ENCODE measurements at regions not wholly inside any gene's neighbourhood (a gene's known extent, or its start where the extent isn't known, plus 50 kb on each side); places are given as distances from the start of the nearest gene placed in this dataset.

DNA sequence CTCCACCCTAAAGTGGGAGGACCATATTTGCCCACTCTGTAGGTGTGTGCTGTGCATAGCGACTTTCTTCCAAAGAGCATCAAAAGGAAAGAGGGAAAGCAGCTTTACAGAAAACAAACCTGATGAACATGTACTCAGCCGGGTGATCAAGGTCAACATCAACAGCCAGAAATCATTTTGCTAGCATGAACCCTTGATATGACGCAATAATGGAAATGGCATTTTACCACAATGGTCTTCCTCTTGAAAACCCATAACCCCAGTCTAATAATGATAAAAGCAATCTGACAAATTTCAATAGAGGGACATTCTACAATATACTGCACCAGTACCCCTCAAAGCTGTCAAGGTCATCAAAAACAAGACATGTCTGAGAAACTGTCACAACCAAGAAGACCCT, 350.2 kb downstream of the FBXO15 start:
- no peaks in the 10 kb centered on the region for H3K4me1 ChIP-seq (ENCODE audit: control insufficient read depth in 2 of 2, insufficient read depth in 2 of 2, low read length in 1 of 2)
- no peak overlapping the region for H3K27ac ChIP-seq (ENCODE audit: low read depth in 2 of 2, low read length in 1 of 2)
- H3K36me3 ChIP-seq (ENCODE audit: control insufficient read depth in 2 of 2, insufficient read depth in 2 of 2, low read length in 1 of 2), result no peaks in the 10 kb centered on the region
- WGBS, 2 donors, result 78 to 87% methylated on average over 3 of the region's 3 CpGs
- no peak overlapping the region for H3K4me3 ChIP-seq (ENCODE audit: low read depth in 1 of 2, low read length in 2 of 2)
- no peaks in the 10 kb centered on the region for H3K9me3 ChIP-seq (ENCODE audit: control insufficient read depth in 2 of 2, insufficient read depth in 1 of 2, low read depth in 1 of 2, low read length in 1 of 2)
- no peaks in the 10 kb centered on the region for H3K27me3 ChIP-seq (ENCODE audit: control insufficient read depth in 1 of 2, insufficient read depth in 2 of 2, low read length in 2 of 2)

GRCh38 chr18:73793386-73793785, 354.2 kb downstream of the FBXO15 start:
- Histone ChIP-seq H3K27ac (ENCODE audit: low read depth in 2 of 2, low read length in 1 of 2) (no peak overlapping the region), H3K36me3 (ENCODE audit: control insufficient read depth in 2 of 2, insufficient read depth in 2 of 2, low read length in 1 of 2) (no peaks in the 10 kb centered on the region), H3K4me1 (ENCODE audit: control insufficient read depth in 2 of 2, insufficient read depth in 2 of 2, low read length in 1 of 2) (no peaks in the 10 kb centered on the region), H3K9me3 (ENCODE audit: control insufficient read depth in 2 of 2, insufficient read depth in 1 of 2, low read depth in 1 of 2, low read length in 1 of 2) (no peaks in the 10 kb centered on the region), H3K4me3 (ENCODE audit: low read depth in 1 of 2, low read length in 2 of 2) (no peak overlapping the region), H3K27me3 (ENCODE audit: control insufficient read depth in 1 of 2, insufficient read depth in 2 of 2, low read length in 2 of 2) (no peaks in the 10 kb centered on the region)
- WGBS, 2 donors, result 35 to 36% methylated on average over 3 of the region's 3 CpGs

DNA sequence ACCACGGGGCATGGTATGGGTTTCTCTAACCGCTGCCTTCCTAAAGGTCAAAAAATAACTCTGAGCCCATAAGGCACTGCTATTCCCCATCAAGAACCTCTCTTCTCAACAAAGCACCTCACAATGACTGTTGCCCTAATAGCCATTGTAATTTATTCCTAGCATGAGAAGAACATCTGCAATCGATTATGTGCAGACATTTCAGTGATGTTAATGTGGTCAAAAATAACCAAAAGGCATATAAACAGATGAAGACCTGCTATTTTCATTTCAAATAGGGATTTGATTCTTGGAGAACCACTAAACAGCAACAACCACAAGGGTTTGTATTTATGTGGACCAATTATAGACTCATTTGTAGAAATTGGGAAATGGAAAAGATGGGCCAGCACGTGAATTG, 356.6 kb downstream of the FBXO15 start:
- H3K9me3 ChIP-seq (ENCODE audit: control insufficient read depth in 2 of 2, insufficient read depth in 1 of 2, low read depth in 1 of 2, low read length in 1 of 2), result no peaks in the 10 kb centered on the region
- no peaks in the 10 kb centered on the region for H3K4me1 ChIP-seq (ENCODE audit: control insufficient read depth in 2 of 2, insufficient read depth in 2 of 2, low read length in 1 of 2)
- no peak overlapping the region for H3K4me3 ChIP-seq (ENCODE audit: low read depth in 1 of 2, low read length in 2 of 2)
- WGBS, 2 donors, result 56 to 61% methylated on average over 4 of the region's 4 CpGs
- no peaks in the 10 kb centered on the region for H3K36me3 ChIP-seq (ENCODE audit: control insufficient read depth in 2 of 2, insufficient read depth in 2 of 2, low read length in 1 of 2)
- H3K27me3 ChIP-seq (ENCODE audit: control insufficient read depth in 1 of 2, insufficient read depth in 2 of 2, low read length in 2 of 2), result no peaks in the 10 kb centered on the region
- H3K27ac ChIP-seq (ENCODE audit: low read depth in 2 of 2, low read length in 1 of 2), result no peak overlapping the region

DNA sequence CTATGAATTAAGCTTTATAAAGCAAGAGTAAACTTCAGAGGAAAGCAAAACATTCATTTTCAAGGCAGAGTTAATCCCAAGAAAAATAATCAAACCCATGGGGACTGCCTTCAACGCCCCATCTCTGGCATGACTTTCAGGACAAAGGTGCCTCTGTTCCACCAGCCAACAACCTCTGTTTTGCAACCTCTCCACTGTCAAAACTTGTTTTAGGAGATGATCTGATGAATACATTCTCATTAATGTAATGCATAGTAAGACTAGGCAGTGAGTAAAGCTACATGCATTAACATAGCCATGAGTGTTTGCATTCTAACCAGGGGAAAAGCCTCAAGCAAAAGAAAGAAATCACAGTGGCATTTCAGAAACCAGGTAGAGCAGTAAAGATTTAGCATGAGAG, 357.0 kb downstream of the FBXO15 start:
- Histone ChIP-seq H3K4me1 (ENCODE audit: control insufficient read depth in 2 of 2, insufficient read depth in 2 of 2, low read length in 1 of 2) (no peaks in the 10 kb centered on the region), H3K27ac (ENCODE audit: low read depth in 2 of 2, low read length in 1 of 2) (no peak overlapping the region), H3K4me3 (ENCODE audit: low read depth in 1 of 2, low read length in 2 of 2) (no peak overlapping the region), H3K27me3 (ENCODE audit: control insufficient read depth in 1 of 2, insufficient read depth in 2 of 2, low read length in 2 of 2) (no peaks in the 10 kb centered on the region), H3K36me3 (ENCODE audit: control insufficient read depth in 2 of 2, insufficient read depth in 2 of 2, low read length in 1 of 2) (no peaks in the 10 kb centered on the region), H3K9me3 (ENCODE audit: control insufficient read depth in 2 of 2, insufficient read depth in 1 of 2, low read depth in 1 of 2, low read length in 1 of 2) (no peaks in the 10 kb centered on the region)
- WGBS, 2 donors, result 23 to 34% methylated on average over 1 of the region's 1 CpG

GRCh38 chr18:73787316-73787715, 360.3 kb downstream of the FBXO15 start:
- Histone ChIP-seq H3K4me3 (ENCODE audit: low read depth in 1 of 2, low read length in 2 of 2) (no peak overlapping the region), H3K9me3 (ENCODE audit: control insufficient read depth in 2 of 2, insufficient read depth in 1 of 2, low read depth in 1 of 2, low read length in 1 of 2) (no peaks in the 10 kb centered on the region), H3K27me3 (ENCODE audit: control insufficient read depth in 1 of 2, insufficient read depth in 2 of 2, low read length in 2 of 2) (no peaks in the 10 kb centered on the region), H3K27ac (ENCODE audit: low read depth in 2 of 2, low read length in 1 of 2) (no peak overlapping the region), H3K36me3 (ENCODE audit: control insufficient read depth in 2 of 2, insufficient read depth in 2 of 2, low read length in 1 of 2) (no peaks in the 10 kb centered on the region), H3K4me1 (ENCODE audit: control insufficient read depth in 2 of 2, insufficient read depth in 2 of 2, low read length in 1 of 2) (no peaks in the 10 kb centered on the region)
- 90 to 92% methylated on average over 5 of the region's 5 CpGs for WGBS, 2 donors

DNA sequence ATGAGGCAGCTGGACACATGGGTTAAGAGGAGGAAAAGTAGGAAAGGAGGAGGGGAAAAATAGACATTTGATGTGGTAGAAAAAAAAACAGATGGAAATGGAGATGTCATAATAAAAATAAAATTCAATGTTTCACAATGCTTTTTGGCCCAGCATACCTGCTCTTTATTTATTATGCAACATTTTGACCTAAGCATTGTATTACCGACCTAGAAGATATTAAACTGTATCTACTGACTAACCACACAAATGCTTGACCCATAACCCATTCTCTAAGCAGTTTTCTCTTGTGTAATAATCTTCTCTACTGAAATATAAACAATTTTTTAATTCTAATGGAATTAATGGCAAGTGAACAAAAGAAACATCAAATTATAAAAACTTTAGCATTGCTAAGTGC, 362.3 kb downstream of the FBXO15 start:
- Histone ChIP-seq H3K27ac (ENCODE audit: low read depth in 2 of 2, low read length in 1 of 2) (no peak overlapping the region), H3K9me3 (ENCODE audit: control insufficient read depth in 2 of 2, insufficient read depth in 1 of 2, low read depth in 1 of 2, low read length in 1 of 2) (no peaks in the 10 kb centered on the region), H3K4me3 (ENCODE audit: low read depth in 1 of 2, low read length in 2 of 2) (no peak overlapping the region), H3K27me3 (ENCODE audit: control insufficient read depth in 1 of 2, insufficient read depth in 2 of 2, low read length in 2 of 2) (no peaks in the 10 kb centered on the region), H3K4me1 (ENCODE audit: control insufficient read depth in 2 of 2, insufficient read depth in 2 of 2, low read length in 1 of 2) (no peaks in the 10 kb centered on the region), H3K36me3 (ENCODE audit: control insufficient read depth in 2 of 2, insufficient read depth in 2 of 2, low read length in 1 of 2) (no peaks in the 10 kb centered on the region)
- 69 to 72% methylated on average over 1 of the region's 1 CpG for WGBS, 2 donors

DNA sequence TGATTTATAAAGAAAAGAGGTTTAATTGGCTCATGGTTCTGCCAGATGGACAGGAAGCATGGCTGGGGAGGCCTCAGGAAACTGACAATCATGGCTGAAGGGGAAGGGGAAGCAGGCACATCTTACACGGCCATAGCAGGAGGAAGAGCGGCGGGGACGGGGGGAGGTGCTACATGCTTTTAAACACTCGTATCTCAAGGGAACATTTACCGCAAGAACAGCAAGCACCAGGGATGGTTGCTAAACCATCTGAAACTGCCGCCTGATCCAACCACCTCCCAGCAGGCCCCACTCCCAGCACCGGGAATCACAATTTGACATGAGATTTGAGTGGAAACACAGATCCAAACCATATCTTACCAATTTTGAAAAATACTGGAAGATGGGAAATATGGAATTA, 362.8 kb downstream of the FBXO15 start:
- no peak overlapping the region for H3K4me3 ChIP-seq (ENCODE audit: low read depth in 1 of 2, low read length in 2 of 2)
- no peaks in the 10 kb centered on the region for H3K36me3 ChIP-seq (ENCODE audit: control insufficient read depth in 2 of 2, insufficient read depth in 2 of 2, low read length in 1 of 2)
- H3K27ac ChIP-seq (ENCODE audit: low read depth in 2 of 2, low read length in 1 of 2), result no peak overlapping the region
- 69 to 72% methylated on average over 8 of the region's 8 CpGs for WGBS, 2 donors
- no peaks in the 10 kb centered on the region for H3K4me1 ChIP-seq (ENCODE audit: control insufficient read depth in 2 of 2, insufficient read depth in 2 of 2, low read length in 1 of 2)
- no peaks in the 10 kb centered on the region for H3K9me3 ChIP-seq (ENCODE audit: control insufficient read depth in 2 of 2, insufficient read depth in 1 of 2, low read depth in 1 of 2, low read length in 1 of 2)
- H3K27me3 ChIP-seq (ENCODE audit: control insufficient read depth in 1 of 2, insufficient read depth in 2 of 2, low read length in 2 of 2), result no peaks in the 10 kb centered on the region

GRCh38 chr18:73782405-73782804, 365.2 kb downstream of the FBXO15 start:
- H3K4me3 ChIP-seq (ENCODE audit: low read depth in 1 of 2, low read length in 2 of 2), result no peak overlapping the region
- no peaks in the 10 kb centered on the region for H3K36me3 ChIP-seq (ENCODE audit: control insufficient read depth in 2 of 2, insufficient read depth in 2 of 2, low read length in 1 of 2)
- WGBS, 2 donors, result 75 to 78% methylated on average over 6 of the region's 6 CpGs
- no peak overlapping the region for H3K27ac ChIP-seq (ENCODE audit: low read depth in 2 of 2, low read length in 1 of 2)
- no peaks in the 10 kb centered on the region for H3K4me1 ChIP-seq (ENCODE audit: control insufficient read depth in 2 of 2, insufficient read depth in 2 of 2, low read length in 1 of 2)
- H3K27me3 ChIP-seq (ENCODE audit: control insufficient read depth in 1 of 2, insufficient read depth in 2 of 2, low read length in 2 of 2), result no peaks in the 10 kb centered on the region
- H3K9me3 ChIP-seq (ENCODE audit: control insufficient read depth in 2 of 2, insufficient read depth in 1 of 2, low read depth in 1 of 2, low read length in 1 of 2), result no peaks in the 10 kb centered on the region

- WGBS, 2 donors, result 85 to 86% methylated on average over 7 of the region's 7 CpGs
- Histone ChIP-seq H3K27ac (ENCODE audit: low read depth in 2 of 2, low read length in 1 of 2) (no peak overlapping the region), H3K4me3 (ENCODE audit: low read depth in 1 of 2, low read length in 2 of 2) (no peak overlapping the region), H3K27me3 (ENCODE audit: control insufficient read depth in 1 of 2, insufficient read depth in 2 of 2, low read length in 2 of 2) (no peaks in the 10 kb centered on the region), H3K4me1 (ENCODE audit: control insufficient read depth in 2 of 2, insufficient read depth in 2 of 2, low read length in 1 of 2) (no peaks in the 10 kb centered on the region), H3K9me3 (ENCODE audit: control insufficient read depth in 2 of 2, insufficient read depth in 1 of 2, low read depth in 1 of 2, low read length in 1 of 2) (no peaks in the 10 kb centered on the region), H3K36me3 (ENCODE audit: control insufficient read depth in 2 of 2, insufficient read depth in 2 of 2, low read length in 1 of 2) (no peaks in the 10 kb centered on the region)
Measured at GRCh38 chr18:73780218-73780617, 367.4 kb downstream of the FBXO15 start.

- WGBS, 2 donors, result 28 to 32% methylated on average over 2 of the region's 2 CpGs
- Histone ChIP-seq H3K4me3 (ENCODE audit: low read depth in 1 of 2, low read length in 2 of 2) (no peak overlapping the region), H3K4me1 (ENCODE audit: control insufficient read depth in 2 of 2, insufficient read depth in 2 of 2, low read length in 1 of 2) (no peaks in the 10 kb centered on the region), H3K27me3 (ENCODE audit: control insufficient read depth in 1 of 2, insufficient read depth in 2 of 2, low read length in 2 of 2) (no peaks in the 10 kb centered on the region), H3K36me3 (ENCODE audit: control insufficient read depth in 2 of 2, insufficient read depth in 2 of 2, low read length in 1 of 2) (no peaks in the 10 kb centered on the region), H3K9me3 (ENCODE audit: control insufficient read depth in 2 of 2, insufficient read depth in 1 of 2, low read depth in 1 of 2, low read length in 1 of 2) (no peaks in the 10 kb centered on the region), H3K27ac (ENCODE audit: low read depth in 2 of 2, low read length in 1 of 2) (no peak overlapping the region)
Measured at GRCh38 chr18:73778032-73778359, 369.6 kb downstream of the FBXO15 start.
